GM06990 (cell line): ENCODE measurements at regions not wholly inside any gene's neighbourhood (a gene's known extent, or its start where the extent isn't known, plus 50 kb on each side); places are given as distances from the start of the nearest gene placed in this dataset.

Source experiments
- DNase-seq: peaks from one replicate; pipeline ENCODE4 v3.0.0-alpha.2; 2011; ENCODE audit not compliant: insufficient read length; ENCODE audit errors: extremely low read depth
- H3K27me3 ChIP-seq: replicated peaks from 2 replicates; pipeline ENCODE4 v1.6.0; 2011; ENCODE audit warnings: low read length; ENCODE audit not compliant: control insufficient read depth, insufficient read depth
- H3K36me3 ChIP-seq: 2 replicates; pipeline ENCODE4 v1.5.1; 2011; ENCODE audit warnings: low read length; ENCODE audit not compliant: control insufficient read depth, insufficient read depth
- H3K4me3 ChIP-seq: replicated peaks from 2 replicates; pipeline ENCODE4 v1.5.1; 2011; ENCODE audit warnings: low read depth, mild to moderate bottlenecking, control low read depth, low read length
- TF ChIP-seq, protein P1 (sequence below): IDR thresholded peaks from 2 replicates; pipeline ENCODE4 v1.5.1; 2011; ENCODE audit warnings: low read length, control low read depth, mild to moderate bottlenecking, inconsistent platforms; ENCODE audit not compliant: insufficient read depth, poor library complexity, severe bottlenecking

DNA sequence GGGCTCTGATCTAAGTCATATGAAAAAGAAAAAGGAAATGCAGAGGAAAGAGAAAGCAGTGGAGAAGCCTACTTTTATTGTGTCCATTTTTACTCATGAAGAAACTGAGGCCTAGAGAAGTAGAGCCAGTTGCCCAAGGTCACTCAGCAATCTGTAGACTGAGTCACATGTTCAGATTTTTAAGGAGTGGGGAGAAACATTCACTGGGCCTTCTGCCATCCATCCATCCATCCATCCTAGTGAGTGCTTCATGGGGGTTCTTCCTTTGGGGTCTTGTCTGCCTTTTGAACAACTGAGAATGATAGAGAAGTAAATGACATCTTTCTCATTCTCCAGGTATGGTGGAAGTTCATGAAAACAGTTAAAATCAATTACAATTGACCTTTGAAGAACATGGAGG lies 233.6 kb upstream of the SRRM4 start:
- no peaks in the 10 kb centered on the region for H3K27me3 ChIP-seq
- no peak for DNase-seq

DNA sequence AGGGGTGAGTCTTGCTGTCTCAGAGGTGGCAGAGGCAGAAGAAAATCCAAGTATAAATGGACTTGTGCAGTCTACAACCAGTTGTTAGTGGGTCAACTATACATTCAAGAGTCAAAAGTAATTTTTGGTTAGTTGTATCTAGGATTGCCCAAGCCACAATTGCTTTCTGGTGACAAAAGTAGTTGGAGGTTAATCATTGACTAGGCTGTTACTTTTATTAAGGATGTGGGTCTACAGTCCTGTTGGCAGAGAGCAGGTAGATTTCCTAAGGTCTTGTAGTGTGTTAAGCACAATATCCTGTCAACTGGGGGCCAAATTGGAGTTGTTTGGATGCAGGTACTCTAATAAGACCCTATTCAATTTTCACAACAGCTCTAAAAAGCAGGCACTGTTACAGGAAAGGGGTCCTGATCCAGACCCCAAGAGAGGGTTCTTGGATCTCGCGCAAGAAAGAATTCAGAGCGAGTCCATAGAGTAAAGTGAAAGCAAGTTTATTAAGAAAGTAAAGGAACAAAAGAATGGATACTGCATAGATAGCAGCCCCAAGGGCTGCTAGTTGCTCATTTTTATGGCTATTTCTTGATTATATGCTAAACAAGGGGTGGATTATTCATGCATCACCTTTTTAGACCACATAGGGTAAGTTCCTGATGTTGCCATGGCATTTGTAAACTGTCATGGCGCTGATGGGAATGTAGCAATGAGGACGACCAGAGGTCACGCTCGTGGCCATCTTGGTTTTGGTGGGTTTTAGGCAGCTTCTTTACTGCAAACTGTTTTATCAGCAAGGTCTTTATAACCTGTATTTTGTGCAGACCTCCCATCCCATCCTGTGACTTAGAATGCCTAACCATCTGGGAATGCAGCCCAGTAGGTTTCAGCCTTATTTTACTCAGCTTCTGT lies 232.6 kb upstream of the SRRM4 start:
- H3K36me3 ChIP-seq: no peaks in the 10 kb centered on the region
- H3K4me3 ChIP-seq: no peak overlapping the region
- TF ChIP-seq, protein P1, sequence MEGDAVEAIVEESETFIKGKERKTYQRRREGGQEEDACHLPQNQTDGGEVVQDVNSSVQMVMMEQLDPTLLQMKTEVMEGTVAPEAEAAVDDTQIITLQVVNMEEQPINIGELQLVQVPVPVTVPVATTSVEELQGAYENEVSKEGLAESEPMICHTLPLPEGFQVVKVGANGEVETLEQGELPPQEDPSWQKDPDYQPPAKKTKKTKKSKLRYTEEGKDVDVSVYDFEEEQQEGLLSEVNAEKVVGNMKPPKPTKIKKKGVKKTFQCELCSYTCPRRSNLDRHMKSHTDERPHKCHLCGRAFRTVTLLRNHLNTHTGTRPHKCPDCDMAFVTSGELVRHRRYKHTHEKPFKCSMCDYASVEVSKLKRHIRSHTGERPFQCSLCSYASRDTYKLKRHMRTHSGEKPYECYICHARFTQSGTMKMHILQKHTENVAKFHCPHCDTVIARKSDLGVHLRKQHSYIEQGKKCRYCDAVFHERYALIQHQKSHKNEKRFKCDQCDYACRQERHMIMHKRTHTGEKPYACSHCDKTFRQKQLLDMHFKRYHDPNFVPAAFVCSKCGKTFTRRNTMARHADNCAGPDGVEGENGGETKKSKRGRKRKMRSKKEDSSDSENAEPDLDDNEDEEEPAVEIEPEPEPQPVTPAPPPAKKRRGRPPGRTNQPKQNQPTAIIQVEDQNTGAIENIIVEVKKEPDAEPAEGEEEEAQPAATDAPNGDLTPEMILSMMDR: no peak
- DNase-seq: no peak
- no peaks in the 10 kb centered on the region for H3K27me3 ChIP-seq

More for the DNA sequence above, 233.6 kb upstream of the SRRM4 start:
- H3K4me3 ChIP-seq: no peak overlapping the region
- H3K36me3 ChIP-seq: no peaks in the 10 kb centered on the region
- TF ChIP-seq, protein P1: no peak

DNA sequence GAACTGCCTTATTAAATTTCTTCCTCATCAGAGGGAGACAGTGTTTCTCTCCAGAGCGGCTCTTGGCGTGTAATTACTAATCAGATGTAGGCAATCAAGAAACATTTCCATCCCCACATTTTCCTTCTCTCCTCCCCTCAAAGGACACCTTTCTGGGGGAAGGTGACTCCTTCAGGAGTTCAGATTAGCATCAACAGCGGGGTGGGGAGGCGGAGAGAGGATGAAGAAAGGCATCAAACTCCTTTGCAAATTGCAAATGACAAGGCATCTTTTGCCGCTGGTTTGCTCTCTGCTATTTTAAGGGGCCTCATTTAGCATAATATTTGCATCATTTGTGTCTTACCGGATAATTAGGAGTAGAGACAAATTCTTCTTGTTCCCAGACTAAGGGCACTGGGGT lies 231.7 kb upstream of the SRRM4 start:
- Histone ChIP-seq H3K27me3 (no peaks in the 10 kb centered on the region), H3K4me3 (no peak overlapping the region), H3K36me3 (no peaks in the 10 kb centered on the region)
- TF ChIP-seq, protein P1: no peak
- no peak for DNase-seq

DNA sequence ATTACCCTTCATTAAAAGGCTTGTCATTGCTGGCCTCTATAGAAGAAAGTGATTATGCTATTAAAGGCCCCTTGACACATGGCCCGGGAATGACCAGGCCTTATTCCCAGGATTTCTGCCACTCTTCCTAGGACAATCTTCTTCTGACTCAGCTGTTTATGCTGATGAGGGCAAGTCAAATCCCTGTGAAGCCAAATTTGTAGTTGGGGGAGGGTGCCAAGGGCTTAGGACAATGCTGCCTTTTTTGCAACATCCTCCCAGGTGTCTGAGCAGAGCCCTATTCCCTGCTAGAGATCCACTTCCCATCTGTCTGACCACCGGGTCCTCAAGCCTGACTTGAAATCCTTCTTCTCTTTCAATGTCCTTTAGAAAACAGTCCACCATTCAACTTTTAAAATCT lies 230.7 kb upstream of the SRRM4 start:
- Histone ChIP-seq H3K4me3 (no peak overlapping the region), H3K36me3 (no peaks in the 10 kb centered on the region), H3K27me3 (no peaks in the 10 kb centered on the region)
- TF ChIP-seq, protein P1: no peak
- no peak for DNase-seq

DNA sequence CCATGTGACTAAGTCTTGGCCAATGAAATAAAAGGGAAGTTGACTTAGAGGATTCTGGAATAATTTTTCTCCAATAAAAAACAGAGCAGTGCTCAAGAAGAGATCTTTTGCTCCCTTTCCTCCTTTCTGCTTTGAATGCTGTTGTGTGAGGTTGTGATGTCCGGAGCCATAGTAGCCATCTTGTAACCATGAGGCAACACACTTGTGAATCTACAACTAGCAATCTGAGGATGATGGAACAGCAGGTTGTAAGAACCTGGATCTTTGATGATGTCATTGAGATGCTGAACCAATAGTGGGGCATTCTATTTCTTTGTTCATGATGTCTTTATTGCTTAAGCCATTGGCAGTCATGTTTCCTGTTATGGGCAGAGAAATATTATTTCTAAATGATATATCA lies 230.0 kb upstream of the SRRM4 start:
- no peak overlapping the region for H3K4me3 ChIP-seq
- H3K36me3 ChIP-seq: no peaks in the 10 kb centered on the region
- no peaks in the 10 kb centered on the region for H3K27me3 ChIP-seq
- no peak for DNase-seq
- TF ChIP-seq, protein P1: no peak
